ENCODE measurements at regions not wholly inside any gene's neighbourhood (a gene's known extent, or its start where the extent isn't known, plus 50 kb on each side); places are given as distances from the start of the nearest gene placed in this dataset.

DNA sequence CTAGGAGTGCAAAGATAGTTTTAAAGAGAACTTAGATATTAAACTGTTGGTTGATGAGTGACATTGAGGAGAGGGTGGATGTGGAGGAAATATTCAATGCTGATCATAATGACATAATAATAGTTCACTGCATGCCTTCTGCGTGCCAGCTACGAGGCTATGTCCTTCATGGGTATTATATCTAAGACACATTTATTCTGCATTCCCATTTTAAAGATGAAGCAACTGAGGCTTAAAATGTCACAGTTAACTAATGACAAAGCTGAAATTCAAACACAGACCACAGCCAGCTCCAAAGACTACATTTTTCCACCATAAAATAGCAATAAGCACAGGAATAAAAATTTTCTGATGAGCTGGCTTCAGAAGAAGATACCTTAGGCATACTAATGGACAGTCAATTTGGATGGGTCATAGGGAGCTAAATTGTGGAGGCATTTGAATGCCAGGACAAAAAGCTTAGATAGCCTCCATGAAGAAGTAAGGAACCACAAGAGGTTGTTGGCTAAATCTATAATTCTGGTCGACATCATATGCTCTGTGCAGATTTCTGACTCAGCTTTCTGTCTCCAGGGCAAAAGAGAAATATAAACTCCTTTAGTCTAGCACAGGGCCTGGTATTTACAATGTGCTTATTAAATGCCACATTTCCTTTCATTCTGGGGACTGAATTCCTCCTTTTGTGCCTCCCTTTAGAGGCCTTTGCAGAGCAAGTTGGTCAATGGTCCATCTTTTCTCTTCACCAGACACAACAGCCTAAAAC, 71.2 kb upstream of the NRIP1 start:
- Mint-ChIP-seq H3K27ac (no peak overlapping the region), H3K9me3 (no peaks in the 10 kb centered on the region), H3K36me3 (no peaks in the 10 kb centered on the region), H3K4me1 (peaks cover 0 to 2% (median 0%) of the 10 kb centered on the region in 7 donors), H3K4me3 (no peak overlapping the region), H3K27me3 (peaks cover 4 to 25% (median 14%) of the 10 kb centered on the region in 5 donors)
- DNase-seq (no peak), ATAC-seq (no peak)
- Histone ChIP-seq H3K27me3 (ENCODE audit: control insufficient read depth in 2 of 2, insufficient read depth in 2 of 2, low read length in 2 of 2) (no peaks in the 10 kb centered on the region), H3K36me3 (ENCODE audit: control insufficient read depth in 2 of 3, insufficient read depth in 3 of 3, low read length in 3 of 3) (no peaks in the 10 kb centered on the region), H3K4me1 (ENCODE audit: control insufficient read depth in 2 of 2, insufficient read depth in 2 of 2, low read length in 2 of 2) (no peaks in the 10 kb centered on the region), H3K9me3 (ENCODE audit: control insufficient read depth in 2 of 3, low read length in 3 of 3) (no peaks in the 10 kb centered on the region), H3K4me3 (ENCODE audit: low read length) (no peak overlapping the region), H3K27ac (ENCODE audit: low read depth, low read length) (no peak overlapping the region)
- intact Hi-C loops (cut with micrococcal nuclease) = no loop called here
- CTCF ChIA-PET = no interaction called here
- POLR2A ChIA-PET = no interaction called here

DNA sequence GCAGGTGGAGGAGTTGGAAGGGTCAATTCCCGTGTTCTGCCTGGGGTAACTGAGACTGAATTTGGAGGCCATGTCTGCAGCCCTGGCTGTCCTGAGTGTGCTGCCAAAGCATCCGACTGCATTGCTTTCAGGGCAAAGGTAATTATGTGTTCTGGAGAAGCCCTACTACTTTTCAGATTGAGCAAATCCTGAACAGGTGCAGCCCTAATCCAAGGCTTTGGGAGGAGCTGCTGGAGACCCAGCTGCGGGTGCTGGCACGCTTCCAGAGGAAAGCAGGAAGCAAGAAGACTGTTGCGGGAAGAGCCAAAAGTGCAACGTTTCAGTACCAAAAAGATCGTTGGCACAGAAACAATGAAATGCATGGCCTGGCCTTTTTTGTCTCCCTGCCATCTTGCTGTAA, 73.7 kb upstream of the NRIP1 start:
- DNase-seq (no peak), ATAC-seq (no peak)
- intact Hi-C loops (cut with micrococcal nuclease) = no loop called here
- H3K9me3 Mint-ChIP-seq = no peaks in the 10 kb centered on the region
- ChIA-PET POLR2A (no interaction called here), CTCF (interaction anchor here (0.7 kb wide), 1 partner anchor 601 kb away, joined by 3 read pairs; no protein-coding TSS in a partner anchor)
- H3K4me1 Mint-ChIP-seq = peaks cover 0 to 2% (median 0%) of the 10 kb centered on the region in 7 donors
- Histone ChIP-seq H3K4me3 (ENCODE audit: low read length) (no peak overlapping the region), H3K4me1 (ENCODE audit: control insufficient read depth in 2 of 2, insufficient read depth in 2 of 2, low read length in 2 of 2) (no peaks in the 10 kb centered on the region), H3K9me3 (ENCODE audit: control insufficient read depth in 2 of 3, low read length in 3 of 3) (no peaks in the 10 kb centered on the region), H3K36me3 (ENCODE audit: control insufficient read depth in 2 of 3, insufficient read depth in 3 of 3, low read length in 3 of 3) (no peaks in the 10 kb centered on the region), H3K27me3 (ENCODE audit: control insufficient read depth in 2 of 2, insufficient read depth in 2 of 2, low read length in 2 of 2) (no peaks in the 10 kb centered on the region), H3K27ac (ENCODE audit: low read depth, low read length) (no peak overlapping the region)
- no peak overlapping the region for H3K4me3 Mint-ChIP-seq
- H3K27ac Mint-ChIP-seq = no peak overlapping the region
- no peaks in the 10 kb centered on the region for H3K36me3 Mint-ChIP-seq
- H3K27me3 Mint-ChIP-seq = peaks cover 4 to 25% (median 14%) of the 10 kb centered on the region in 5 donors

DNA sequence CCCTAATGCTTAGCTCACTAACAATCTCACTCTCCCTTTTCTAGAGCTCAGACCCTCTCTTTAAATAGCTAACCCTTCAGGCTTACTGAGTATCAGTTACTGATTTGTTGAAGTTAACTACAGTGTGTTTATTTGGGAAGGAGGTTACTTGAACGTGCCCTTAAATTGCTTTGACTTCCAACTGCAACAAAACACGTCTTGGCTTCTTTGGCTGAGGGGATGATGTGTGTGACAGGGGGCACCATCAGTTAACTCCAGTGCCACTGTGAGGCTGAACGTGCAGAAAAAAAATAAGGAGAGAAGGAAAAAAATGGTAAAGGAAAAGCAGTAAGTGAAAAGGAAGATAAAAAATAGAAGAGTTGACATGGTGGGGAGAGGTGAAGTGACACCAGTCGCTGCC, 75.1 kb upstream of the NRIP1 start:
- H3K4me3 Mint-ChIP-seq = no peak overlapping the region
- ATAC-seq (no peak), DNase-seq (no peak)
- H3K4me1 Mint-ChIP-seq = peaks cover 0 to 2% (median 0%) of the 10 kb centered on the region in 7 donors
- H3K36me3 Mint-ChIP-seq = no peaks in the 10 kb centered on the region
- ChIA-PET POLR2A (no interaction called here), CTCF (no interaction called here)
- no peaks in the 10 kb centered on the region for H3K4me1 ChIP-seq (ENCODE audit: control insufficient read depth in 2 of 2, insufficient read depth in 2 of 2, low read length in 2 of 2)
- no peaks in the 10 kb centered on the region for H3K9me3 ChIP-seq (ENCODE audit: control insufficient read depth in 2 of 3, low read length in 3 of 3)
- intact Hi-C loops (cut with micrococcal nuclease) = no loop called here
- H3K27ac Mint-ChIP-seq = no peak overlapping the region
- no peaks in the 10 kb centered on the region for H3K36me3 ChIP-seq (ENCODE audit: control insufficient read depth in 2 of 3, insufficient read depth in 3 of 3, low read length in 3 of 3)
- no peaks in the 10 kb centered on the region for H3K9me3 Mint-ChIP-seq
- H3K27me3 Mint-ChIP-seq = peaks cover 4 to 25% (median 14%) of the 10 kb centered on the region in 5 donors
- H3K27ac ChIP-seq (ENCODE audit: low read depth, low read length) = no peak overlapping the region
- no peaks in the 10 kb centered on the region for H3K27me3 ChIP-seq (ENCODE audit: control insufficient read depth in 2 of 2, insufficient read depth in 2 of 2, low read length in 2 of 2)
- H3K4me3 ChIP-seq (ENCODE audit: low read length) = no peak overlapping the region

DNA sequence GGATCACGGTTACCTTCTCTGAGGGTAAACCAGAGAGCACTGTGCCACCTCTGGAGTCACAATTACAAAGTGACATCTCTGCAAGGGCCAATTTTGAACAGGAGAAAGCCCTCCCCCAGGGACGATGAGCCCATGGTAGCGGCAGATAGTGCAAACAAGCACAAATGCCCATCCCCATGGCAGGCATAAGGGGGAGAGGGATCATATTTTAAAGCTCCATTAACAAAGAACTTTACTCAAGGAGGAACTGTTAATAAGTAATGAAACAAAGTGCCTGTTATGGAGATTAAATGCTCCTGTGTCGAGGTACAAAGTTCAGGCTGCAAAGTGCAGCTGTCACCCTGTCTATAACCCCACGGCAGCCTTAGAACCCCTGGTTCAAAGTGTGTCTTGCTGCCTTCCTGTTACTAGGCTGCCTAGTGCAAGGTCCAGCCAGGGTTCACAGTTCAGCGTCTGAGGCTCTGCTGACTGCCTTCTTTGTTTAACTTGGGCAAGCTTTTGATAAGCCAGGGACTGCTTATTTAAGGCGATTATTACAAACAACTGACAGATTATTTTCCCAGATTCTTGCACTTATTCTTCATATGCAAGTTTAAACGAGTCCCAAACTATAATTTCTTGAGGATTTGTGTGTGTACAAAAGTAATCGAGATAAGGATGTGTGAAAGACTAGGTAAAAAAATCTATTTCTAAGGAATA, 75.7 kb upstream of the NRIP1 start:
- no peaks in the 10 kb centered on the region for H3K27me3 ChIP-seq (ENCODE audit: control insufficient read depth in 2 of 2, insufficient read depth in 2 of 2, low read length in 2 of 2)
- ATAC-seq = no peak
- H3K27ac Mint-ChIP-seq = no peak overlapping the region
- ChIA-PET CTCF (no interaction called here), POLR2A (interaction anchor here (1.1 kb wide), 1 partner anchor 164 kb away, joined by 3 read pairs; no protein-coding TSS in a partner anchor)
- H3K9me3 Mint-ChIP-seq = no peaks in the 10 kb centered on the region
- no peaks in the 10 kb centered on the region for H3K9me3 ChIP-seq (ENCODE audit: control insufficient read depth in 2 of 3, low read length in 3 of 3)
- H3K4me1 Mint-ChIP-seq = peaks cover 0 to 2% (median 0%) of the 10 kb centered on the region in 7 donors
- H3K36me3 ChIP-seq (ENCODE audit: control insufficient read depth in 2 of 3, insufficient read depth in 3 of 3, low read length in 3 of 3) = no peaks in the 10 kb centered on the region
- H3K4me3 Mint-ChIP-seq = no peak overlapping the region
- no peak overlapping the region for H3K4me3 ChIP-seq (ENCODE audit: low read length)
- peaks cover 4 to 25% (median 14%) of the 10 kb centered on the region in 5 donors for H3K27me3 Mint-ChIP-seq
- no peak for DNase-seq
- H3K27ac ChIP-seq (ENCODE audit: low read depth, low read length) = no peak overlapping the region
- H3K4me1 ChIP-seq (ENCODE audit: control insufficient read depth in 2 of 2, insufficient read depth in 2 of 2, low read length in 2 of 2) = no peaks in the 10 kb centered on the region
- H3K36me3 Mint-ChIP-seq = no peaks in the 10 kb centered on the region
- intact Hi-C loops (cut with micrococcal nuclease) = no loop called here

DNA sequence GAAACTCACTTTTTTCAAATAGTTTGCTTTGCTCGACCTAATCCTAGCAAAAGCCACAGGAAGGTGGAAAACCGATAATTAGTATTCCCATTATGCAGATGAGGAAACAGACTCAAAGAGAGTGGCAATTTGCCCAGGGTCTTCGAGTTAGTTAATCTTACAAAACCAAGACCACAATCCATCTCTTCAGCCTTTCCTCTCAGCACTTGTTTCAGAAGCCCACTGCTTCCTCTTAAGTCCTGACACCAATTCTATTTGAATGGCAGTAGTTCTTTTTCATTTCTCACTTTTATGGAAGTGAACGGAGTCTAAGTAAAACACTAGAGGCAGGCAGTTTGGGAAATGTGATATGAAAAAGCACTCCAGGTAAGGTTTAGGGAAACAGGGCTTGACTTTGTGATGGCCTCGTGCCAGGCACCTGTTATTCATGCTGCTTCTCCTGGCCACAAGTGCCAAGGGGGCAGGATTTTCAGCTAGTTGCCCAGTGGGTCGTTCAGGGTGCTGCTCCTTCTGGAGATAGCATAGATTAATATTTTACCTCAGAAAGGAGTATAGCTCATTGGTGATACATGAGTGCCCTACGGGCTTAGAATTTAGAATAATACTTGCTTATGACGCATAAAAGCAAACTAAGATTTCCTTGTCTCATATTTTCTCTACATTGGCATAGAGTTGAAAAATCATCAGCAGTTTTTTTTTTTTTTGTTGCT, 76.6 kb upstream of the NRIP1 start:
- ATAC-seq (no peak), DNase-seq (no peak)
- Histone ChIP-seq H3K9me3 (ENCODE audit: control insufficient read depth in 2 of 3, low read length in 3 of 3) (no peaks in the 10 kb centered on the region), H3K27me3 (ENCODE audit: control insufficient read depth in 2 of 2, insufficient read depth in 2 of 2, low read length in 2 of 2) (no peaks in the 10 kb centered on the region), H3K4me1 (ENCODE audit: control insufficient read depth in 2 of 2, insufficient read depth in 2 of 2, low read length in 2 of 2) (no peaks in the 10 kb centered on the region), H3K36me3 (ENCODE audit: control insufficient read depth in 2 of 3, insufficient read depth in 3 of 3, low read length in 3 of 3) (no peaks in the 10 kb centered on the region), H3K27ac (ENCODE audit: low read depth, low read length) (no peak overlapping the region), H3K4me3 (ENCODE audit: low read length) (no peak overlapping the region)
- Mint-ChIP-seq H3K4me3 (no peak overlapping the region), H3K4me1 (peaks cover 0 to 2% (median 0%) of the 10 kb centered on the region in 7 donors), H3K27me3 (peaks cover 3 to 25% (median 14%) of the 10 kb centered on the region in 5 donors), H3K27ac (no peak overlapping the region), H3K36me3 (no peaks in the 10 kb centered on the region), H3K9me3 (no peaks in the 10 kb centered on the region)
- intact Hi-C loops (cut with micrococcal nuclease) = no loop called here
- ChIA-PET CTCF (interaction anchor here (0.6 to 0.7 kb wide), 2 partner anchors 14 to 25 kb away, joined by 3 to 8 read pairs; no protein-coding TSS in a partner anchor), POLR2A (interaction anchor here (1.1 kb wide), 1 partner anchor 165 kb away, joined by 3 read pairs; no protein-coding TSS in a partner anchor)

DNA sequence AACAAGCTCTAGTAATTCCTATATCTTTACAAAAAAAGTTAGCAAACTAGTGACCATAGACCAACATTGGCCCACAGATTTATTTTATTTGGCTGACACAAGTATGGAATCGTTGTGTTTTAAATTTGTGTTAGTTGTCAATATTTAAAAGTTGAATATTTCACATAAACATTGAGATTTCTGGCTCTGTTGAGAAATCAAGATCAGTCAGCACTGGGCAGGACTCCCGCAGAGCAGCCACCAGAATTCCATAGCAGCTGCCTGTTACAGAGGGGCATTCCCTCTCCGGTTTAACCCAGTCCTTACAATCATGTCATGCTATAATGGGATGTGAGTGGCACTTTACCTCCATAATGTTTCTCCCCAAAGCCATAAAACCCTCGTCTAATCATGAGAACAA, 79.2 kb upstream of the NRIP1 start:
- no peak overlapping the region for H3K4me3 Mint-ChIP-seq
- H3K27ac ChIP-seq (ENCODE audit: low read depth, low read length) = no peak overlapping the region
- ATAC-seq (no peak), DNase-seq (no peak)
- peaks cover 0 to 12% (median 8%) of the 10 kb centered on the region in 5 donors for H3K27me3 Mint-ChIP-seq
- H3K36me3 ChIP-seq (ENCODE audit: control insufficient read depth in 2 of 3, insufficient read depth in 3 of 3, low read length in 3 of 3) = no peaks in the 10 kb centered on the region
- H3K9me3 Mint-ChIP-seq = no peaks in the 10 kb centered on the region
- H3K27ac Mint-ChIP-seq = no peak overlapping the region
- H3K4me3 ChIP-seq (ENCODE audit: low read length) = no peak overlapping the region
- no peaks in the 10 kb centered on the region for H3K4me1 ChIP-seq (ENCODE audit: control insufficient read depth in 2 of 2, insufficient read depth in 2 of 2, low read length in 2 of 2)
- POLR2A ChIA-PET = no interaction called here
- no peaks in the 10 kb centered on the region for H3K27me3 ChIP-seq (ENCODE audit: control insufficient read depth in 2 of 2, insufficient read depth in 2 of 2, low read length in 2 of 2)
- CTCF ChIA-PET = no interaction called here
- intact Hi-C loops (cut with micrococcal nuclease) = no loop called here
- H3K9me3 ChIP-seq (ENCODE audit: control insufficient read depth in 2 of 3, low read length in 3 of 3) = no peaks in the 10 kb centered on the region
- H3K36me3 Mint-ChIP-seq = no peaks in the 10 kb centered on the region
- H3K4me1 Mint-ChIP-seq = peaks cover 0 to 2% (median 0%) of the 10 kb centered on the region in 7 donors
